Transverse colon (tissue), 3 donors: ENCODE measurements at regions not wholly inside any gene's neighbourhood (a gene's known extent, or its start where the extent isn't known, plus 50 kb on each side); places are given as distances from the start of the nearest gene placed in this dataset.

Experiments
- POLR2A ChIP-seq: fragments of 450-650 bp; IDR thresholded peaks from one replicate; pipeline ENCODE4 v1.6.1; 2016; ENCODE audit warnings: antibody characterized with exemption, mild to moderate bottlenecking, moderate library complexity
- TF ChIP-seq, protein P1 (sequence below), 5 experiments: fragments of 200-600 bp in 3 of 5; fragments of 450-650 bp in 2 of 5; sonication (generic) in 3 of 5; IDR thresholded peaks; 1 replicate in 2 of 5; 2 replicates in 3 of 5; pipeline ENCODE4 v1.5.1; 2016 to 2017; ENCODE audit warnings: antibody characterized with exemption in 5 of 5, inconsistent platforms in 3 of 5, mild to moderate bottlenecking in 2 of 5, moderate library complexity in 1 of 5

DNA sequence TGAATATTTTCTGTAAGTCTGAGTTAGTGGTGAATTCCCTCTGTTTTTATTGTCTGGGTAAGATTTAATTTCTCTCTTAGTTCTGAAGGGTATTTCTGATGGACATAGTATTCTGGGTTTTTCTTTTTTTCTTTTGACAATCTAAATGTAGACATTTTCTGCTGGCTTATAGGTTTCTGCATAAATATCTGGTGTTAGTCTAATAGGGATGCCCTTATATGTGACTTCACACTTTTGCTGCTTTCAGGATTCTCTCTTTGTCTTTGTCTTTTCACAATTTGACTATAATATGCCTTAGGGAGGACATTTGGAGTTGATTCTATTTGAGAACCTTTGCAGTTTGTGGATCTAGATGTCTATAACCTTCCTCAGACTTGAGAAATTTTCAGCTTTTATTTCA is 667.2 kb downstream of the EPHA7 start:
- no peak for TF ChIP-seq POLR2A
- TF ChIP-seq, protein P1, sequence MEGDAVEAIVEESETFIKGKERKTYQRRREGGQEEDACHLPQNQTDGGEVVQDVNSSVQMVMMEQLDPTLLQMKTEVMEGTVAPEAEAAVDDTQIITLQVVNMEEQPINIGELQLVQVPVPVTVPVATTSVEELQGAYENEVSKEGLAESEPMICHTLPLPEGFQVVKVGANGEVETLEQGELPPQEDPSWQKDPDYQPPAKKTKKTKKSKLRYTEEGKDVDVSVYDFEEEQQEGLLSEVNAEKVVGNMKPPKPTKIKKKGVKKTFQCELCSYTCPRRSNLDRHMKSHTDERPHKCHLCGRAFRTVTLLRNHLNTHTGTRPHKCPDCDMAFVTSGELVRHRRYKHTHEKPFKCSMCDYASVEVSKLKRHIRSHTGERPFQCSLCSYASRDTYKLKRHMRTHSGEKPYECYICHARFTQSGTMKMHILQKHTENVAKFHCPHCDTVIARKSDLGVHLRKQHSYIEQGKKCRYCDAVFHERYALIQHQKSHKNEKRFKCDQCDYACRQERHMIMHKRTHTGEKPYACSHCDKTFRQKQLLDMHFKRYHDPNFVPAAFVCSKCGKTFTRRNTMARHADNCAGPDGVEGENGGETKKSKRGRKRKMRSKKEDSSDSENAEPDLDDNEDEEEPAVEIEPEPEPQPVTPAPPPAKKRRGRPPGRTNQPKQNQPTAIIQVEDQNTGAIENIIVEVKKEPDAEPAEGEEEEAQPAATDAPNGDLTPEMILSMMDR (IDR thresholded peaks at IDR 0.05) = no peak
